Astrocyte (in vitro differentiated cells and primary cell): ENCODE measurements at regions not wholly inside any gene's neighbourhood (a gene's known extent, or its start where the extent isn't known, plus 50 kb on each side); places are given as distances from the start of the nearest gene placed in this dataset.

Source experiments
- EZH2 ChIP-seq: IDR thresholded peaks from 2 replicates; pipeline ENCODE4 v1.6.1; 2012; ENCODE audit warnings: mild to moderate bottlenecking, low read length, inconsistent platforms; ENCODE audit not compliant: insufficient read depth
- TF ChIP-seq, protein P1 (sequence below): IDR thresholded peaks from 2 replicates; pipeline ENCODE4 v1.5.1; 2011; ENCODE audit warnings: low read depth, mild to moderate bottlenecking, inconsistent platforms, low read length, moderate library complexity; ENCODE audit not compliant: insufficient read depth

DNA sequence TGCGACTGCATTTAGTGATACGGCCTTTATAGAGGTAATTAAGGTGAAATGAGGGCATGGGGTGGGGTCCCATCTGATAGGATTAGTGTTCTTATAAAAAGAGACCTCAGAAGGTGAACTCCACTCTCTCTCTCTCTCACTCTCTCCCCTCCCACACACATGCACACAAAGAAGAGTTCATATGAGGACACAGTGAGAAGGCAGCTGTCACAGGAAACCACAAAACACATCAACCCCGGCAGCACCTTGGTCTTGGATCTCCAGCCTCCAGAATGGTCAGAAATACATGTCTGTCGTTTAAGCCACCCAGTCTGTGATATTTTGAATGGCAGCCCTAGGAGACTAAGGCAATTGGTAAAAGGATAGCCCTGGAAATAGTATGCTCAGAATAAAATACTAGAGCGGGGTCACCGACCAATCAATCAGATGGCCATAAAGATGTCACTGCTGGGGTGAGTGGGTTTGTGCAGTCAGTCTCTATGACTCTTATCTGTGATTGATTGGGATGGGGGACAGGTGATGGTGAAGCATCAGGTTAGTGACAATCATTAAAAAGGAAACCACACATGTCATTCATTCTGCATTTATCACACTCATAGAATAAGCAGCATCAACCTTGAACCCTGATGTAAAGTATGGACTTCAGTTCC is 118.9 kb upstream of the POU3F3 start:
- TF ChIP-seq, protein P1, sequence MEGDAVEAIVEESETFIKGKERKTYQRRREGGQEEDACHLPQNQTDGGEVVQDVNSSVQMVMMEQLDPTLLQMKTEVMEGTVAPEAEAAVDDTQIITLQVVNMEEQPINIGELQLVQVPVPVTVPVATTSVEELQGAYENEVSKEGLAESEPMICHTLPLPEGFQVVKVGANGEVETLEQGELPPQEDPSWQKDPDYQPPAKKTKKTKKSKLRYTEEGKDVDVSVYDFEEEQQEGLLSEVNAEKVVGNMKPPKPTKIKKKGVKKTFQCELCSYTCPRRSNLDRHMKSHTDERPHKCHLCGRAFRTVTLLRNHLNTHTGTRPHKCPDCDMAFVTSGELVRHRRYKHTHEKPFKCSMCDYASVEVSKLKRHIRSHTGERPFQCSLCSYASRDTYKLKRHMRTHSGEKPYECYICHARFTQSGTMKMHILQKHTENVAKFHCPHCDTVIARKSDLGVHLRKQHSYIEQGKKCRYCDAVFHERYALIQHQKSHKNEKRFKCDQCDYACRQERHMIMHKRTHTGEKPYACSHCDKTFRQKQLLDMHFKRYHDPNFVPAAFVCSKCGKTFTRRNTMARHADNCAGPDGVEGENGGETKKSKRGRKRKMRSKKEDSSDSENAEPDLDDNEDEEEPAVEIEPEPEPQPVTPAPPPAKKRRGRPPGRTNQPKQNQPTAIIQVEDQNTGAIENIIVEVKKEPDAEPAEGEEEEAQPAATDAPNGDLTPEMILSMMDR, result no peak
- no peak for TF ChIP-seq EZH2
